ENCODE measurements at regions not wholly inside any gene's neighbourhood (a gene's known extent, or its start where the extent isn't known, plus 50 kb on each side); places are given as distances from the start of the nearest gene placed in this dataset.

DNA sequence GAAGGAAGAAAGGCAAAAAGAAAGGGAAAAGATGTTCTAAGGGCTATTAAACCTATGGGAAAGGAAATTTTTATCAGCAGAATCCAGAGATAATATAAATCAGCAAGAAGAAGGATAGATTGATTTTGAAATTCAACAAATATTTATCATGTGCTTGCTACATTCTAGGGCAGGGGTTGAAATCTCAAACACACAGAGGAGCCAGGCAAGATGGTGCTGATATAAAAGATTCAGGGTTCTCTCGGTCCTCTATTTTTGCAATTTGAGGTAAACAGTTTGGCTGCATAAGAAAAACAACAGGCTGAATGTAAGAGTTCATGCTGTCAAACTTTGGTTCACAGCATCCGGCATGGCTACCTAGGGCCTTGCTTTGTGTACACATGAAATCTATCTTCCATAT, 109.6 kb upstream of the BMP2 start:
- no peak for DNase-seq

DNA sequence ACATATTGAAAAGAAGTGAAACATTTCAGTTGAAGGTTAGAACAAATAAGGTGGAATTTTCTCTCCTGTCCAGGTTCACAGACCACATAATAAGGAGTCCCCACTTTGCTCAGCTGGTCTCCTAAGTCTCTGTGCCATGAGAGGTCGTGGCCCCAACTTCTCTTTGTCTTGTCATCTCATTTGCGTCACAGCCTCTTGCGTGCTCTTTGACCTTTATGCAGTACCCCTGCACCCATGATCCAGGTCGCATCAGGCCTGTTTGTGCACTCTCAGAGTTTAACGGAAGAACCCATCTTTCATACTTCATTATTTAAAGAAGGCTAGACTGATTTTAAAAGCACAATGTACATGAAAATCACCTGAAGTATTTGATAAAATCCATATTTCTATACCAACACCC, 110.4 kb upstream of the BMP2 start:
- no peak for DNase-seq

DNA sequence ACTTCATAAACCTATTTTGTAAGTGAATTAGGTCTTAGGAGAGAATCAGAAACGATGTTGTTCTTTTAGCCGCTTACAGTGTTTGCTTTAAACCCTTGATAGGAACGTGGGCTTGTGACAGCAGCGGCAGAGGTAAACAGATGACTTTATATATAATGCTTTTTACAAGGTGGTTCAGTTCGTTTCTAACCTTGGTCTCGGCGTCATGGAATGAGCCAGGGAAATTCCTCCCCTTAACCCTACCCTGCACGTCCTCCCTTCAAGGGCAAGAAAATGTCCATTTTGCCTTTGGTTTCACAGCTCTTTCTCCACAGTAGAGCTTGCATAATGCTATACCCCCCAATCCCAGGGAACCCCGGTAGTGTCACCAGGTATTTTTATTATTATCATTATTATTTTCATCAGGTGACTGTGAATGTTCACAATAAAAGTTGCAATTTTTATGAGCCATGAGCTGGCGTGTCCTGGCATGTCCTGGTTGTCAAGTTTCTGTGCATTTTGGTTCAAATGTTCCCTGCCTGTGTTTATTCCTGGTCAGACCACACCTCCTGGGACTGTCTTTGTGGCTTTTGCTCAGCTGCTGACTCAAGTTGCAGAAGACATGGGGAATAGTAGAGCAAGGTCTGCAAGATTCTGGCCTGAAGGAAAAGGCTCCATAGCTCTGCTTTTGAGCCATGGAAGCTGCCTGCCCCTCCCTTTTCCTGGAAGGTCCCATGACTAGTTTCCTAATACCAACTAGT, 112.8 kb upstream of the BMP2 start:
- no peak for DNase-seq

DNA sequence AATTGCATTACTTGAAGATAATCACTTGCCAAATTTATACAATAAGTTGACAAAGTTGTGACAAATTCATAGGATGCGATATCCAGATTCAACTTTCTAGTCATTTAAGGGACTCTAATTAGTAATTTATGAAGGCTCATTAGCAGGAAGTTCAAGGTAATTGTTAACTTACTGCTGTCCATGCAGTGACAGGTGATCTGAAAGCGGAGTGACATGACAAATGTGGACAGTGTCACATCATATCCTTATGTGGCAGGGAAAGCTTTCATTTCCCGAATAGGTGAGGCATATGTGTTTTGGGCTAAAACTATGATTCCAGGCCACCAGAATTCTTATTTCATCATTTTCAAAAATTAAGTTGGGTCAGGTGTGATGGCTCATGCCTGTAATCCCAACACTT, 115.9 kb upstream of the BMP2 start:
- no peak for DNase-seq

DNA sequence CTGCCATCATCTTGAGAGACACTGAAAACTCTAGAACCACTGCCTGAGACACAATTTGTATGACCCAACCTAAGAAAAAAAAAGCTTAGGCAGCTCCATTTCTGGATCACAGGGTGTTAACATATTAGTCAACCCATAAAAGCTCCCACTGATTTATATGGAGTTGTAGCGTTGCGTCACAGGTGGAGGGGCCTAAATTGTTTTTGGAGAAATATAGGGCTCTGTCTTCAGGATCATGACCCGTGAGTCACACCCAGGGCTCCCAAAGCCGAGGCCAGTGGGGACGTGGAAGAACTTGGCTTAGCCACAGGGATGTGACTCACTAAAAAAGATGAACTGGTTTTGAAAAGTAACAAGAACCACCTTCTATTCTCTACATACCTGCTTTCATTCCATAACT, 116.5 kb upstream of the BMP2 start:
- no peak for DNase-seq

DNA sequence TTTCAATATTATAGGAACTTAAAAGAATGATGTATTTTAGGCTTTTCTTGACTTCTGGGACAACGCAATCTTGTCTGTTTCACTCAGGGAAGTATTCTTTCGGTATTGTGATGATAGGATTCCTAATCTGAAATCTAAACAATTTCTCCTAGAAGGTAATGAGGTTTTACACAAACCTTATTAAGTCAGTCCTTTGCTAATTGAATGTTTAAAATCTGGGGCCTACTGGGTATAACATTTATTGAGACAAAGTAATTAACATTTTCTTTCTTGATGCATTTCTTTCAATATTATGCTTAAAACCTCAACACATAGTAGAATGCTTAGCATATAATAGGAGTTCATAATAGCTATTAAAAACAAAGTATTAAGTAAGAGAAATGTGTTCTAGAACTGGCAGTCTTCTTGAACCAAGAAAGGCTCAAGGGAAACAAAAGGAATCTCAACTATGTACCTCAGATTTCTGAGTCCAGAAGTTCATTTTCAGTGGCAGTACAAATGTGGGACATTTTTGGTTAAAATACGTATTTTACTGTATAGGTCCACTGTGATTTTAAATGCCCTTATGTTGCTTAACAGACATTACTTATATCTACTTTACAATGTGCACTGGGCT, 121.4 kb upstream of the BMP2 start:
- DNase-seq, result no peak

DNA sequence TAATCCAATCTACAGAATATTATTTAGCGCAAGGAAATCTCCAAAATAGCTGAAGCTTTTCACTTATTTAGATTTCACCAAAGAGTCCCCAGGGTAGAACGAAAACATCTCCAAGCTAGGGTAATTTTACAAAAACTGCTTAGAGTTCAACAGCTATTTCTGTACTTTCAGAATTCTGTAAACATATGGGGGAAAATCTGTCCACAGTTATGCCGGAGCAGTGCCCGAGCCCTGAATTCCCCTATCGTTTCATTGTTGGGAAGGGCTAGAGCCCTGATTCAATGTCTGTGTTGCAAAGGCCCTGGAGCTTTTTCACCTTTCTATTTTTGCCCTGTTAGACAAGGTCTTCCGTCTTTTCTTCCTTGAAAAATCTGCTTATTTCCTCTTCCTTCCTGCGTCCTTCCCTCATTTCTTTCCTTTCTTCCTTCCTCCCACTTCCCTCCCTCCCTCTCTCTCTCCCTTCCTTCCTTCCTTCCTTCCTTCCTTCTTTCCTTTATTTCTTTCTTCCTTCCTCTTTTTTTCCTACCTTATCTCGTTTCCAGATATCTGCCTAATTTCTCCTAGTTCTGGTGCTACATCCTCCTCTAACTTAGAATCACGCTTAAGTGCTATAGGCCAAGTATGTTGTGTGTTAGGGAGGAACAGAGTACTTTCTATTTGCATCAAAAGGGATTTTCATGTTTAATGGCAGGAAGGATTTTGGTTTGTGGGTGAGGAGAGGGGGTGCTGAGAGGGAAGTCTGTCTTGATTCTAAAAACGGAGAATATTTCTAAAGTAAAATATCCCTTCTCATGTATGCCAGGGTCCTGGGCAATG, 122.5 kb upstream of the BMP2 start:
- DNase-seq, result no peak

DNA sequence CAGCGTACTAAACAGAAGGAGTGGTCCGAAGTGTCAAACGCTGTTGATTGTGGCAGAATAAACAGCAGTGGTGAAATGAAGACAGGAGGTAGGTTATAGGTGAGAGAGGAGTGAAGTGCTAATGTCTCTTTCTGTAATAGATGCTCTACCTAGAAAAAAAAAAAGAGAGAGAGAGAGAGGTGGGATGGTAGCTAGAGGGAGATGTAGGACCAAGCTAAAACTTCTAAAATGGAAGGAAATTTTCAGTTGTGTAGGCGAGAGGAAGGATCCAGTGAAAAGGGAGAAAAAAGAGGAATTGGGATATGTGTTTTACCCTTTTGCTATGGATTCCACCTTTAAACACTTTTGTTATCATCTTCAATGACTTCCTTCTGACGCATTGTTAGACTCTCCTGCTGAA, 126.5 kb upstream of the BMP2 start:
- no peak for DNase-seq

DNA sequence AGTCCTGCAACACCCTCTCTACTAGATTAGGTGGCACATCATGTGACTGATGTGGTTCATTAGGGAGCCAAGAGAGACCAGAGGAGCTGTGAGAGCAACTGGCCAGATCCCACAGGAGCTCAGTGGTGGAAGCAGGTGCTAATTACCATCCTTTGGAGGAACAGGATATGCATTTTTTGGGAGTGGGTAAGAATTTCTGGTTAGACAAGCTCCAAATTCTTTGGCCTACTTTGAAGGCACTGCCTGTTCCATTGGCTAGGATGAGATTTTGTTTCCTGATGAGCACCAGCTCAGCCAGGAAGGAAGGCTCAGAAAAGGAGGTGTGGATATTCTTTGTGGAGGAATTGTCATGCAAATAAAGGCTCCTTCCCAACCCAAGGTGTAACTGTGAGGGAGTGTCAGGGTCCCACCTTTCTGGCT, 130.3 kb upstream of the BMP2 start:
- DNase-seq, result no peak

DNA sequence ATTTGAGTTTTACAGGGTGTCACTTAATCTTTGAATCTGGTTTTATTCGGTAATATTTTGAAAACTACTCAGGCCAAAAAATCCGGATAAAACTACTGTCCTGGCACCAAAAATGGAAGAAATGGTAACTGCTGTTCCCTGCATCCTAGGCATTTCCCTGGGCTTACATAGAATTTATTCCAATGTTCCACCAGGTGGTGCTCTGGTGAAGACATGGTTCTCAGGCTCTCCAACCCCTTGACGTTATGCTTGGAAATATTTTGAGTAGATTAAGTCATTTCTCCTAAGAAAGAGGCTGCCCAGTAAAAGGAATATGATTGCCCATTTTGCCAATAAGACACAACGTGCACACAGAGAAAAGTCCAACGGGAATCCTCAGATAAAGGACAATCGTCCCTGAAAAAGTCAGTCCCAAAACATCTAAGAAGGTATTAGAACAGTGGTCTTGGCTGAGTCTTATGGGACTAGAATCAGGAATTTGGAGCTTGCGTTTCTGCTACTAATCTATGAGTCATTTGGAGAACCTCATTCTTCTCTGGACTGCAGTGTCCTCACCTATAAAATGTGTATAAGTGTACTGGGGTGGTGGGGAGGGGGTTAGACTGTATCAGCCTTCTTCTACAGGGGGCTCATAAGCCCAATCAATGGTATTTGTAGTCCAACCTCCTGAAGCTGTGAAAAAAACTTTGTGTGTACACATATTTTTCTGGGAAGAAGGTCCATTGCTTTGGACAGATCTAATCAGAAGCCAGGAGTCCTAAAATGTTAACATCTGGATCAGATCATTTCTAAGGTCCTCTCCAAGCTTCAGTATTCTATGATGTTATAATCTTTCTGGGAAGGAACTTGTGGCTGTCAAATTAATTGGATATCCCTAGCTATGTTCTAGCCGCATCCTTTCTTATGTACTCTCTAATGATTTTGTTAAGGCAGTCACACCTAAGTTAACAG, 131.0 kb upstream of the BMP2 start:
- DNase-seq, result peak; percentile 40

DNA sequence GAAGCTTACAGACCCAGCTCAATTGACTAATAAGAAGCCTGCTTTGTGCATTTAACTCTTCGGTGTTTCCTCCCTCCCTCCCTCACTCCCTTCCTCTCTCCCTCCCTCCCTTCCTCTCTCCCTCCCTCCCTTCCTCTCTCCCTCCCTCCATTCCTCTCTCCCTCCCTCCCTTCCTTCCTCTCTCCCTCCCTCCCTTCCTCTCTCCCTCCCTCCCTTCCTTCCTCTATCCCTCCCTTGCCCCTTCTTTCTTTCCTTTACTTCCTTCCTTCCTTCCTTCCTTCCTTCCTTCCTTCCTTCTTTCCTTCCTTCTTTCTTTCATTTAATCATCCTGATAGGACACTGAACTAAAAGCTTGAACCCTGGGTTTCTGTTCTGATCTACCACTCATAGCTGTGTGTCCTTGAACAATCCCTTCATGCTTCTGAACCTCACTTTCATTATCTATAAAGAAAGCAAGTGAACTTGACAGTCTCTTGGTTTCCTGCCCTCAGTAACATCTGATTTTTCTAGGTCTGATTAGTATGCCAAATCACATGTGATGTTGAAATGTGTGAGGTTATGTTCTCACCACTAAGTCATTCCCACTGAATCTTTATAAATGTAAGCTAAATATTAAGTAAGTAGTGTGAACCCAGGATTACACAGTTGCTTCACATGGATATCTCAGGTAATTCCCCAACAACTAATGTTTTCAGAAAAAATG, 132.3 kb upstream of the BMP2 start:
- DNase-seq, result no peak

DNA sequence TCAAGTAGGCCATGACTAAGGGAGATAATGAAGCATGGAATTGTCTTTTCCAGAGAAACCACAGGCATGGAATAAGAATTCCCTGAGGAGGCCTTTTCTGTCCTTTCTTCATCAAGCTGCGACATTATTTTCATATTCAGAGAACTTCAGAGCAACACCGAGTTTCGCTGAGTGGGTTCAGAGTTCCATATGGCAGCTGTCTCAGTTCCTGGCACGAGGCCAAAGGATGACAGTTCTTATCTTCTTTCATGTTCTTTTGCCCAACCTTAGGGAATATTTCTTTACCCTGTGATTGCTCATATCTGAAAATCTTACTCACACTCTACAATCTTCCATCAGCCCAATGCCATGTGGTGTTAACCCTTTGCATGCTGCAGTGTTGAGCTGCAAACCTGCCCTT, 135.3 kb upstream of the BMP2 start:
- DNase-seq, result peak; percentile 58

DNA sequence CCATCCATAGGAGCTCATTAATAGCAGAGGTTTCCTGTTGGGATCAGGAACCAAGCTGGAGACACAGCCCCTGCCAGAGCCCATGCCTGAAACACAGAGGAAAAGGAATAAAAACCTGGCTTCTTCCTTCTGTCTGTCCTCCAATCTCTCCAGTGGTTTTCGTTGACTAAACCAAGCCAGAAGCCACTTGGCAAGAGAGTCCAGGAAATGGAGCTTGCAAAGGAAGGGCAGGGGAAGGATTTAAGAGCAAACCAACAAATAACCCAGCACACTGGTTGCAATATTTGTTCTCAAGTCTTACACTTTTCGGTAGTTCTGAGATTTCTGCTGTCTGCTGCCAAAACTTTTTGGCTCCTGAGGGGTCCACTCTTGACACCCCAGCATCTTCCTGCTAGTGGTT, 137.0 kb upstream of the BMP2 start:
- no peak for DNase-seq

DNA sequence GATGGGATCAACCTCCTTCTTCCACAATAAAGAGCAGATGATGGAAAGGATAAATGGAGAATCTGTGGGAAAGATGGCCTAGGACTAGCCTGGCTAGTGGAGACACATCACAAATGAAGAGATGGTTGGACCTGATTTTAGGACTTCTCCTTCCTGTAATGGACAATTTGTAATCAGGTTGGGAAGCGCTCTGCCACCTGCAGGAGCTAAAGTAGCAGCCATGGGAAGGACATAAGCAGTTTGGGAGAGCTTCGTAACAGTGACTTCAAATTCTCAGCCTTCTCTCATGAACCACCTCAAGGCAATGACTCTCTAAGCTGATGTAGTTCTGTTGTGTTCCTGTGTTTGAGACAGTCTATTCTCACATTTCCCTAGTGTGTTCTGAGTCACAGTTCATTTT, 137.9 kb upstream of the BMP2 start:
- no peak for DNase-seq

DNA sequence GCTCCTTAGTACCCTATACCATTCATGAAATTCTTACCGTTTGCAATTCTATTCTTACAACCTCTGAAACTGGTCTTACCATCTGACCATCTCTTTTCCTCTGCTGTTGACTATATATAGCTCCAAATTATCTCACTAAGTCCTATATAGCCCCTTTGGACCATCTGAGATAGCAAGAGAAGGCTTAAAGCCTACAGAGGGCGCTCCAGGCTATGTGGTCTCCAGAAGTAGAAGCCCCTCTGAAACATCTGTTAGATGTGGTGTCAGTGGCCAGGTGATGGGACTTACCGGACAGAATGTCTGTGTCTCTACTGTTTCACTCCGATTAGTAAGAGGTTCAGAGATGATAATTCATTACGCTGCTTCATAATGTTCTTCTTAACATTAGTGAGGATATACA, 140.7 kb upstream of the BMP2 start:
- DNase-seq, result no peak

DNA sequence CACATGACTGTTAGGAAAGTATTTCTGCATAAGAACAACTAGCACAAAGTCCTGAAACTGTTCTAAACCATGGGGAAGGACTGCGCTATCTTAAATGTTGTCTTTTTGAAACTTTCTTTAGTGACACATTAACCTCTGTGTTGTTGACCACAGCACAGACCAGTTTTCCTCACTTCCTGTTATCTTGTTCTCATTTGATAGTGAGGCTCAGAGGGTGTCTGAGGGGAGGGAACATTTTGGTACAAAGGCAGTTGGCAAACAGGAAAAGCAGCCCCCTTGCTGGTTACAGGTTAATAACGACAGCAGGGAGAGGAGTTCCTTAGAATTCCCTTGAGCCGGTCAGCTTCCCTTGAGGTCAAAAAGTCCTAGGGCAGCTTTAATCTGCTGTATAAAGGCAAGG, 143.5 kb upstream of the BMP2 start:
- no peak for DNase-seq

DNA sequence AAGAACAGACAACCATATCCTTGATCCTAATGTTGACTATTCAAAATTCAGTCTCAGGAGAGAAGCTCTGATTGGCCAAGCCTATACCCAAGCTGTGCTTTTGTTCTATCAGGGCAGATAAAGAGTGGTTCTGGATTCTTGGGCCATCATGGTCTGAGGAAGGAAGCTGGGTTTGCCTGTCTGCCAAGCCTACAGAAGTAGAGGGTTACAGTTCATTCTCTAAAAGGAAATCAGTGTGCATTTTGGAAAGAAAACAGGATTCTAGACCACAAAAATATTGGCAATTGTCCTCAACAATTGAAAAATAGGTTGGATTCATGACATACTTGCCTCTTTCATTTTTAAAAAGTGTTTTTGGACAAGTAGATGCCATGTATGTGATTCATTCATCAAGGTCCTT, 145.4 kb upstream of the BMP2 start:
- DNase-seq, result no peak

DNA sequence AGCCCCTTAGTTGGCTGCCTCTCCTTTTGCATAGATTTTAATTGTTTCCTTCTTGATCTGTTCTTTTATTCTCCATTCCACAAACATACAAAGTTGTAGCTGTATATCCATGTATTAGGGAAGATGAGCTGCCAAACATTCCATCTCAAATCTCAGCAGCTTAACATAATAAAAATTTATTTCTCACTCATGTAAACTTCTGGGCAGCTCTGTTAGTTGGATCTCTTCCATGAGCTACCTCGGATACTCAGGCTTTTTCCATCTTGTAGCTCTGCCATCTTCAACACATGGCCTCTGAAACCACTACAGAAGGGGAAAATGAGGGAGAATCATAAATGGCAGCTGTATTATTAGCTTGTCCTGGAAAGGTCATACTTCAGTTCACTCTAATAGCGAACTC, 149.4 kb upstream of the BMP2 start:
- no peak for DNase-seq

DNA sequence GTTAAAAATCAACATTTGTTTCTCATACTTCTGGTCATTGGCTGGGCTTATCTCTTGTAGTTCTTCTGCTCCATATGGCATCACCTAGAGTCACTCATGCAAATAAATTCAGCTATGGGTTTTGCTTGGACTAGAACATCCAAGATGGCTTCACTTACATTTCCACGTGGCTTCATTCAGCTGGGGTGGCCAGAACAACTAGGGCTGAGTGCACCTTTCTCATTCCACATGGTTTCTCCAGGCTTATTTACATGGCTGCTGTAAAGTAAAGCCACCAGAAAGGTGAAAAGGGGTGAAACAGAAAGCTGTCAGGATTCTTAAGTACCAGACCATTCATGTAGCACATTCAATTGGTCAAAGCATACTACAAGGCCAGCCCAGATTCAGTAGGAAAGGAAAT, 151.1 kb upstream of the BMP2 start:
- DNase-seq, result no peak

DNA sequence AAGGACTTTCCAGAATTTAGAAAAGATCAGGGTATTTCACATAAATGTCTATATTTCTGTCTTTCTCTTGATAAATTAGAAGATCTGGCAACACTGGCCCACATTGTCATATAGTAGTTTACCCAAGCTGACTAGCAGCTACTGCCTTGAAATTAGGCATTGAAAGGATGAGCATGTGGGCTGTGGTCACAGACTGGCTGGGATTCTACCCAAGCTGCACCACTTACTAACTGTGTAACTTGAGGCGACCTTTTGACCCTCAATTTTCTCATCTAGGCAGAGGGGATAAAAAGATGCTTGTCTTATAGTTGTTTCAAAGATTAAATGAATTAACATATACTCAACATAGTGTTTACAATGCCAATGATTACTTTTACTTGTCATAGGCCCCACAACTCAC, 152.7 kb upstream of the BMP2 start:
- DNase-seq, result no peak

DNA sequence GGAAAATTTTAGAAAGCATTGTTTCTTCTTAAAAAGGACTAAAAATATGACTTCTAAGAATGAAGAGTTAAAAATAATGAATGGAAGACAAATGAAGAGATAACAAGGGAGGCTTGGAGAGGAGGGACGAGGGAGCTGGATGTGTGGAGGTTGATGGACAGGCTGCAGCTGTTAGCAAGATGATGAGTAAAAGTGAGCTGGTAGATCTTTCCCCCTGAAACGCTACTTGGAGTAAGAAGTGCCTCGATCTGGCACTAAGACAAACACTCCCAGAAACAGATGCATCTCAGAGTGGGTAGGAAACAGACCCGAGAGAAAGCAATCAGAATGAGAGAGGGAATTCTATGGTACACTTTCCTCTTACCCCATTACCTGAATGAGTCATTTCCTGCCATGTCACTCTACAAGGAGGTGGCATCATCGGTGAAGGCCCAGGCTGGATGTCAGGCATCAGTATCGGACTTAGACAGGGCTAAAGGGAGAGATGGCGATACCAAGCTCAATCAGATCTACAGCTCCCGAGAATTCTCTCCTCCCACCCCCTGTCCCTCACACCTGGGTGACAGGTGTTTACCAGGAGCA, 154.1 kb upstream of the BMP2 start:
- DNase-seq, result peak; percentile 17

DNA sequence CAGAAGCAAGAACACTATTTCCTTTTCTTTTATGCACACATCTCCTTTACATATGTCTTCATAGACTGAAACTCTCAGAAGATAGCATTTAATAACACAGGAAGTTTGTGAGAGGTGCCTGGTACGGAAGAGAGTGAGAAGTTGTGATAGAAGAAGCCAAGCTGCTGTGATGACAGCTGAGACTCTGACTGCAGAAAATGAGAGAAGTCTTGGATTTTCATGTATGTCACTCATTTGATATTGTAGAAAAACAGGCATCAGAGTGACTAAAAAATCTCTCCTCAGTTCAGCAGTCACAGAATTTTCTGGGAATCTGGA, 154.9 kb upstream of the BMP2 start:
- no peak for DNase-seq

Measured in SHP77 treated with DMSO at 0.1 percent for 48 hours (cell line).